B cell (primary cell): ENCODE measurements at regions not wholly inside any gene's neighbourhood (a gene's known extent, or its start where the extent isn't known, plus 50 kb on each side); places are given as distances from the start of the nearest gene placed in this dataset.
A peak's percentile ranks its signal among the peaks of the same experiment; 100 is the strongest.

Experiments
- ATAC-seq: fragments of 200-7000 bp; cut with Tn5 transposase; one replicate; pipeline ENCODE4 v1.10.0; 2021; ENCODE audit warnings: low read depth, mild to moderate bottlenecking, moderate number of reproducible peaks, moderate library complexity
- CTCF ChIA-PET: fragments of 350-600 bp; sonication (Branson Sonifier 250); formaldehyde crosslinking; loops from one replicate; lab custom pipeline; 2021; ENCODE audit warnings: antibody characterized with exemption, inconsistent platforms; lab: Charles Lee
- POLR2A ChIA-PET: fragments of 350-600 bp; sonication (Branson Sonifier 250); formaldehyde crosslinking; loops from one replicate; lab custom pipeline; 2021; ENCODE audit warnings: antibody characterized with exemption; lab: Charles Lee
- DNase-seq: peaks from one replicate; pipeline ENCODE4 v3.0.0; 2013
- H2AFZ ChIP-seq: 2 replicates; pipeline ENCODE4 v1.6.1; 2012; ENCODE audit warnings: mild to moderate bottlenecking, low read depth, low read length; ENCODE audit not compliant: insufficient read depth, poor library complexity, severe bottlenecking
- H3K27ac ChIP-seq, 2 donors: 1 replicate in 1 of 2; 2 replicates in 1 of 2; pipeline ENCODE4 v1.5.1; 2012 to 2013; ENCODE audit warnings: low read length in 2 of 2, mild to moderate bottlenecking in 2 of 2, moderate library complexity in 1 of 2
- H3K27me3 ChIP-seq, 4 experiments: fragments of 200-600 bp in 1 of 4; sonication (generic) in 1 of 4; replicated peaks in 1 of 4; 1 replicate in 2 of 4; 2 replicates in 2 of 4; pipeline versions ENCODE4 v1.6.1 to v1.7.0; 2013 to 2016; ENCODE audit warnings: low read length in 3 of 4, mild to moderate bottlenecking in 2 of 4, mixed read lengths in 1 of 4, moderate library complexity in 1 of 4; ENCODE audit not compliant: insufficient read depth in 4 of 4, control insufficient read depth in 3 of 4; ENCODE audit errors: control extremely low read depth in 1 of 4
- H3K36me3 ChIP-seq, 2 experiments: replicated peaks in 1 of 2; 1 replicate in 1 of 2; 2 replicates in 1 of 2; pipeline versions ENCODE4 v1.6.1 to v1.7.1; 2013; ENCODE audit warnings: low read length in 1 of 2; ENCODE audit not compliant: insufficient read depth in 2 of 2, control insufficient read depth in 1 of 2; ENCODE audit errors: control extremely low read depth in 1 of 2, extremely low read depth in 1 of 2
- H3K4me1 ChIP-seq, 2 donors: fragments of 200-600 bp in 1 of 2; sonication (generic) in 1 of 2; 1 replicate in 1 of 2; 2 replicates in 1 of 2; pipeline versions ENCODE4 v1.5.1 to v1.6.1; 2013 to 2017; ENCODE audit warnings: low read length in 2 of 2; ENCODE audit not compliant: control insufficient read depth in 2 of 2, insufficient read depth in 2 of 2
- H3K4me2 ChIP-seq: replicated peaks from 2 replicates; pipeline ENCODE3; 2012; ENCODE audit warnings: mild to moderate bottlenecking, low read depth, low read length; ENCODE audit not compliant: poor library complexity, severe bottlenecking
- H3K4me3 ChIP-seq, 5 experiments: fragments of 200-600 bp in 1 of 5; sonication (generic) in 1 of 5; 1 replicate in 3 of 5; 2 replicates in 2 of 5; pipeline versions ENCODE4 v1.5.1 to v1.7.0; 2011 to 2016; ENCODE audit warnings: low read length in 4 of 5, mild to moderate bottlenecking in 4 of 5, low read depth in 2 of 5, control low read depth in 1 of 5, moderate library complexity in 1 of 5; ENCODE audit not compliant: insufficient read depth in 1 of 5; ENCODE audit errors: control extremely low read depth in 1 of 5, extremely low read depth in 1 of 5
- H3K79me2 ChIP-seq: fragments of 200-600 bp; sonication (generic); one replicate; pipeline ENCODE4 v1.6.0; 2016; ENCODE audit warnings: low read length; ENCODE audit not compliant: control insufficient read depth, insufficient read depth
- H3K9ac ChIP-seq: fragments of 200-600 bp; sonication (generic); 2 replicates; pipeline ENCODE4 v1.6.1; 2017; ENCODE audit warnings: mild to moderate bottlenecking, low read length, moderate library complexity
- H3K9me3 ChIP-seq, 3 donors: one replicate each; pipeline versions ENCODE4 v1.6.1 to v1.7.1; 2013; ENCODE audit warnings: low read length in 2 of 3; ENCODE audit not compliant: control insufficient read depth in 2 of 3, insufficient read depth in 1 of 3; ENCODE audit errors: control extremely low read depth in 1 of 3
- H4K20me1 ChIP-seq: 2 replicates; pipeline ENCODE4 v1.6.0; 2012; ENCODE audit warnings: mild to moderate bottlenecking, low read length; ENCODE audit not compliant: insufficient read depth, control insufficient read depth, poor library complexity, severe bottlenecking
- H3K27ac Mint-ChIP-seq: one replicate; pipeline ENCODE4 v1.8.0; 2021; ENCODE audit warnings: mixed read lengths
- H3K27me3 Mint-ChIP-seq: one replicate; pipeline ENCODE4 v1.8.0; 2021; ENCODE audit warnings: mixed read lengths
- H3K4me1 Mint-ChIP-seq: one replicate; pipeline ENCODE4 v1.8.0; 2021; ENCODE audit warnings: mixed read lengths
- H3K4me3 Mint-ChIP-seq: one replicate; pipeline ENCODE4 v1.8.0; 2021; ENCODE audit warnings: mixed read lengths
- H3K9me3 Mint-ChIP-seq: one replicate; pipeline ENCODE4 v1.8.0; 2022; ENCODE audit warnings: mixed read lengths; ENCODE audit not compliant: insufficient read depth
- CTCF ChIP-seq: fragments of 200-600 bp; IDR thresholded peaks from one replicate; pipeline ENCODE4 v1.8.0; 2022; ENCODE audit warnings: antibody characterized with exemption, mild to moderate bottlenecking
- EZH2 ChIP-seq: IDR thresholded peaks from 2 replicates; pipeline ENCODE4 v1.6.1; 2012; ENCODE audit warnings: borderline replicate concordance, low read depth, mild to moderate bottlenecking, moderate library complexity, low read length; ENCODE audit not compliant: insufficient read depth, poor library complexity, severe bottlenecking
- WGBS: methylation state at CpG from one replicate; pipeline ENCODE4 v1.1.5; 2013; ENCODE audit warnings: missing lambda C conversion rate; ENCODE audit not compliant: insufficient coverage; 5-methylcytosine and 5-hydroxymethylcytosine counted together
- intact Hi-C: fragments of 100-400 bp; cut with micrococcal nuclease; formaldehyde crosslinking; loops from one replicate; pipeline ENCODE4 v1.10.0; 2022

- Histone ChIP-seq H3K9me3 (peaks cover 0 to 3% (median 0%) of the 10 kb centered on the region in 3 donors), H3K4me2 (peak overlapping the region; percentile 71), H3K36me3 (no peaks in the 10 kb centered on the region), H3K9ac (peak overlapping the region; percentile 71), H2AFZ (peak overlapping the region; percentile 86), H3K79me2 (no peaks in the 10 kb centered on the region), H3K27ac (peak overlapping the region; percentile 52 to 76), H3K27me3 (no peaks in the 10 kb centered on the region), H4K20me1 (no peaks in the 10 kb centered on the region), H3K4me1 (peaks cover 16 to 17% of the 10 kb centered on the region in 2 donors), H3K4me3 (peak overlapping the region in 2 of 5 experiments; percentile 41 to 72)
- Mint-ChIP-seq H3K27ac (peak overlapping the region; percentile 70), H3K9me3 (no peaks in the 10 kb centered on the region), H3K27me3 (no peaks in the 10 kb centered on the region), H3K4me3 (peak overlapping the region; percentile 73), H3K4me1 (peaks cover 16% of the 10 kb centered on the region)
- intact Hi-C loops, result loop anchor here (1.0 to 5.0 kb wide), 3 partner anchors 34 to 260 kb away; partner anchors contain the start of gene NCOR2
- 66% methylated on average over 10 of the region's 14 CpGs for WGBS
- no peak for TF ChIP-seq EZH2
- TF ChIP-seq CTCF, result no peak
- POLR2A ChIA-PET, result no interaction called here
- CTCF ChIA-PET, result no interaction called here
- peak; percentile 41 for DNase-seq
- peak; percentile 55 for ATAC-seq
These were observed 145.6 kb upstream of the NCOR2 start for GRCh38 chr12:124713041-124713435.

- no peak overlapping the region for H3K4me3 ChIP-seq
- POLR2A ChIA-PET, result no interaction called here
- H3K27me3 ChIP-seq, result no peaks in the 10 kb centered on the region
- no peak overlapping the region for H2AFZ ChIP-seq
- Mint-ChIP-seq H3K27ac (peak overlapping the region; percentile 4), H3K9me3 (peaks cover 3% of the 10 kb centered on the region), H3K4me3 (no peak overlapping the region), H3K4me1 (peaks cover 16% of the 10 kb centered on the region), H3K27me3 (no peaks in the 10 kb centered on the region)
- peaks cover 16 to 17% of the 10 kb centered on the region in 2 donors for H3K4me1 ChIP-seq
- no peak overlapping the region for H3K9ac ChIP-seq
- WGBS, result 88% methylated on average over 10 of the region's 11 CpGs
- DNase-seq (no peak), ATAC-seq (no peak)
- TF ChIP-seq CTCF (no peak), EZH2 (no peak)
- H3K9me3 ChIP-seq, result peaks cover 0 to 13% (median 4%) of the 10 kb centered on the region in 3 donors
- H4K20me1 ChIP-seq, result no peaks in the 10 kb centered on the region
- no peak overlapping the region for H3K27ac ChIP-seq
- H3K36me3 ChIP-seq, result no peaks in the 10 kb centered on the region
- intact Hi-C loops, result loop anchor here (5.0 kb wide), 1 partner anchor 144 kb away; the partner anchor contains the start of gene NCOR2
- CTCF ChIA-PET, result no interaction called here
- H3K4me2 ChIP-seq, result no peak overlapping the region
- no peaks in the 10 kb centered on the region for H3K79me2 ChIP-seq
These were observed 143.9 kb upstream of the NCOR2 start for GRCh38 chr12:124711344-124711743.
